NB4 (cell line): ENCODE measurements at regions not wholly inside any gene's neighbourhood (a gene's known extent, or its start where the extent isn't known, plus 50 kb on each side); places are given as distances from the start of the nearest gene placed in this dataset.

Source experiments
- CTCF ChIP-seq: IDR thresholded peaks from one replicate; pipeline ENCODE4 v1.5.1; 2012; ENCODE audit warnings: low read depth, low read length
- MAX ChIP-seq: IDR thresholded peaks from 2 replicates; pipeline ENCODE4 v1.6.1; 2011; ENCODE audit warnings: low read depth, low read length
- MYC ChIP-seq: IDR thresholded peaks from 2 replicates; pipeline ENCODE4 v1.6.1; 2011; ENCODE audit warnings: low read depth, low read length
- POLR2A ChIP-seq: IDR thresholded peaks from 2 replicates; pipeline ENCODE4 v1.6.1; 2011; ENCODE audit warnings: mild to moderate bottlenecking; ENCODE audit not compliant: insufficient read length; ENCODE audit errors: extremely low read depth

GRCh38 chr1:193819376-193819775 is 633.0 kb upstream of the B3GALT2 start:
- TF ChIP-seq MAX (no peak), CTCF (no peak), POLR2A (no peak), MYC (no peak)
